H1 (cell line): ENCODE measurements at regions not wholly inside any gene's neighbourhood (a gene's known extent, or its start where the extent isn't known, plus 50 kb on each side); places are given as distances from the start of the nearest gene placed in this dataset.

Experiments
- CTCF ChIA-PET: fragments of 300-600 bp; sonication (Branson Sonifier 250); formaldehyde crosslinking; loops from one replicate; lab custom pipeline; 2021; ENCODE audit not compliant: partially characterized antibody; lab: Charles Lee
- POLR2A ChIA-PET: fragments of 300-600 bp; sonication (Branson Sonifier 250); formaldehyde crosslinking; loops from one replicate; lab custom pipeline; 2021; ENCODE audit warnings: inconsistent platforms; ENCODE audit not compliant: partially characterized antibody; lab: Charles Lee
- DNase-seq, 2 experiments: peaks; one replicate each; pipeline versions ENCODE4 v3.0.0 to v3.0.0-alpha.2; 2010 to 2022; ENCODE audit warnings: low spot score in 2 of 2, low read depth in 1 of 2, mixed read lengths in 1 of 2
- FAIRE-seq: peaks from 2 replicates; lab custom pipeline; 2011; peaks lifted over from hg19 to GRCh38; lab: Jason Lieb, UNC
- H2AFZ ChIP-seq: 2 replicates; pipeline ENCODE4 v1.8.1; 2012; ENCODE audit warnings: low read length, inconsistent platforms
- H2AK5ac ChIP-seq: 2 replicates; pipeline ENCODE4 v1.6.1; 2013; ENCODE audit warnings: low read depth, low read length
- H2BK120ac ChIP-seq: replicated peaks from 2 replicates; pipeline ENCODE3; 2013; ENCODE audit warnings: low read depth, low read length, inconsistent platforms
- H2BK12ac ChIP-seq: 2 replicates; pipeline ENCODE4 v1.6.1; 2013; ENCODE audit warnings: low read depth, low read length
- H2BK15ac ChIP-seq: 2 replicates; pipeline ENCODE4 v1.6.1; 2013; ENCODE audit warnings: low read length
- H2BK20ac ChIP-seq: 2 replicates; pipeline ENCODE4 v1.6.1; 2013; ENCODE audit warnings: low read length
- H2BK5ac ChIP-seq: 2 replicates; pipeline ENCODE4 v1.6.1; 2013; ENCODE audit warnings: low read depth, low read length
- H3K14ac ChIP-seq: 2 replicates; pipeline ENCODE4 v1.6.1; 2013; ENCODE audit warnings: inconsistent platforms; ENCODE audit not compliant: insufficient read length
- H3K18ac ChIP-seq: 2 replicates; pipeline ENCODE4 v1.6.1; 2013; ENCODE audit warnings: low read length; ENCODE audit errors: extremely low read depth
- H3K23ac ChIP-seq: 2 replicates; pipeline ENCODE4 v1.6.1; 2013; ENCODE audit warnings: inconsistent platforms; ENCODE audit not compliant: insufficient read length
- H3K23me2 ChIP-seq: 2 replicates; pipeline ENCODE4 v1.6.1; 2013; ENCODE audit warnings: low read depth, low read length
- H3K27ac ChIP-seq: 2 replicates; pipeline ENCODE4 v1.6.1; 2011; ENCODE audit warnings: low read depth, low read length, inconsistent platforms
- H3K27me3 ChIP-seq, 4 experiments: replicated peaks in 1 of 4; 1 replicate in 1 of 4; 2 replicates in 3 of 4; pipeline versions ENCODE4 v1.6.1 to v1.8.1; 2011 to 2013; ENCODE audit warnings: low read length in 3 of 4, mild to moderate bottlenecking in 3 of 4, inconsistent platforms in 2 of 4, mixed read lengths in 2 of 4, moderate library complexity in 1 of 4; ENCODE audit not compliant: control insufficient read depth in 3 of 4, insufficient read depth in 3 of 4; ENCODE audit errors: extremely low read depth in 1 of 4
- H3K36me3 ChIP-seq, 4 experiments: 2 replicates each; pipeline versions ENCODE4 v1.6.1 to v1.8.1; 2011 to 2013; ENCODE audit warnings: mild to moderate bottlenecking in 4 of 4, low read length in 3 of 4, moderate library complexity in 2 of 4, control low read depth in 1 of 4, inconsistent platforms in 1 of 4; ENCODE audit not compliant: insufficient read depth in 4 of 4, control insufficient read depth in 2 of 4
- H3K4ac ChIP-seq: replicated peaks from 2 replicates; pipeline ENCODE3; 2013; ENCODE audit warnings: low read length, low read depth, mixed read lengths, inconsistent platforms; ENCODE audit not compliant: insufficient read length
- H3K4me1 ChIP-seq, 4 experiments: replicated peaks in 1 of 4; 1 replicate in 1 of 4; 2 replicates in 3 of 4; pipeline versions ENCODE4 v1.6.1 to v1.8.1; 2011 to 2013; ENCODE audit warnings: low read length in 3 of 4, inconsistent platforms in 2 of 4, mixed read lengths in 1 of 4; ENCODE audit not compliant: insufficient read depth in 4 of 4, control insufficient read depth in 3 of 4
- H3K4me2 ChIP-seq, 2 experiments: 2 replicates each; pipeline versions ENCODE4 v1.6.1 to v1.8.1; 2011 to 2013; ENCODE audit warnings: low read depth in 2 of 2, low read length in 2 of 2, control low read depth in 1 of 2, inconsistent platforms in 1 of 2, mild to moderate bottlenecking in 1 of 2; ENCODE audit not compliant: insufficient read depth in 1 of 2
- H3K4me3 ChIP-seq, 4 experiments: fragments of 200-600, 300-600 bp in 1 of 4; sonication (generic), shearing (Covaris generic), sonication (Bioruptor Twin) in 1 of 4; 2 replicates each; pipeline versions ENCODE4 v1.5.1 to v1.8.1; 2011 to 2016; ENCODE audit warnings: low read length in 4 of 4, low read depth in 3 of 4, control low read depth in 2 of 4, inconsistent platforms in 2 of 4, mild to moderate bottlenecking in 2 of 4, mixed read lengths in 1 of 4, moderate library complexity in 1 of 4; ENCODE audit not compliant: insufficient read depth in 2 of 4; ENCODE audit errors: extremely low read depth in 1 of 4
- H3K56ac ChIP-seq: replicated peaks from 2 replicates; pipeline ENCODE3; 2013; ENCODE audit warnings: low read depth, mild to moderate bottlenecking, mixed read lengths, low read length, inconsistent platforms; ENCODE audit not compliant: insufficient read length
- H3K79me1 ChIP-seq: 2 replicates; pipeline ENCODE4 v1.6.1; 2013; ENCODE audit warnings: low read depth, low read length, control low read depth
- H3K79me2 ChIP-seq, 2 experiments: 2 replicates each; pipeline versions ENCODE4 v1.6.1 to v1.8.1; 2012 to 2013; ENCODE audit warnings: low read length in 2 of 2, mild to moderate bottlenecking in 2 of 2, inconsistent platforms in 1 of 2; ENCODE audit not compliant: insufficient read depth in 2 of 2, control insufficient read depth in 1 of 2
- H3K9ac ChIP-seq, 4 experiments: replicated peaks in 1 of 4; 1 replicate in 1 of 4; 2 replicates in 3 of 4; pipeline versions ENCODE4 v1.6.1 to v1.8.1; 2011 to 2013; ENCODE audit warnings: low read depth in 3 of 4, low read length in 3 of 4, control low read depth in 2 of 4, mild to moderate bottlenecking in 2 of 4, moderate library complexity in 2 of 4, inconsistent platforms in 1 of 4; ENCODE audit errors: extremely low read depth in 1 of 4
- H3K9me3 ChIP-seq, 2 experiments: 2 replicates each; pipeline versions ENCODE4 v1.6.1 to v1.8.1; 2012 to 2013; ENCODE audit warnings: mild to moderate bottlenecking in 2 of 2, moderate library complexity in 2 of 2, control low read depth in 1 of 2, inconsistent platforms in 1 of 2, low read depth in 1 of 2, low read length in 1 of 2, mixed read lengths in 1 of 2; ENCODE audit not compliant: insufficient read depth in 2 of 2
- H4K20me1 ChIP-seq, 2 experiments: replicated peaks in 1 of 2; 2 replicates each; pipeline versions ENCODE3 to v1.8.1; 2011 to 2013; ENCODE audit warnings: inconsistent platforms in 2 of 2, low read length in 2 of 2, mild to moderate bottlenecking in 1 of 2; ENCODE audit not compliant: insufficient read depth in 2 of 2, control insufficient read depth in 1 of 2
- H4K5ac ChIP-seq: 2 replicates; pipeline ENCODE4 v1.6.1; 2013; ENCODE audit warnings: low read length, low read depth, mixed read lengths, inconsistent platforms; ENCODE audit not compliant: insufficient read length
- H4K8ac ChIP-seq: 2 replicates; pipeline ENCODE4 v1.8.0; 2013; ENCODE audit warnings: mild to moderate bottlenecking, moderate library complexity, low read length, inconsistent platforms; ENCODE audit not compliant: insufficient read depth; ENCODE audit errors: extremely low read depth
- H4K91ac ChIP-seq: replicated peaks from 2 replicates; pipeline ENCODE3; 2013; ENCODE audit warnings: low read length, mixed read lengths, inconsistent platforms; ENCODE audit not compliant: insufficient read length
- BACH1 ChIP-seq: IDR thresholded peaks from 2 replicates; pipeline ENCODE4 v1.6.1; 2012; ENCODE audit warnings: low read length, improper control_type of control experiment
- CHD1 ChIP-seq: IDR thresholded peaks from 2 replicates; pipeline ENCODE4 v1.6.1; 2012; ENCODE audit warnings: low read depth, low read length, improper control_type of control experiment
- JUN ChIP-seq: IDR thresholded peaks from 2 replicates; pipeline ENCODE4 v1.6.1; 2011; ENCODE audit warnings: low read depth, mild to moderate bottlenecking, improper control_type of control experiment, low read length
- KDM4A ChIP-seq: IDR thresholded peaks from one replicate; pipeline ENCODE4 v1.7.1; 2012; ENCODE audit warnings: low read depth, mild to moderate bottlenecking, moderate library complexity, low read length, inconsistent platforms; ENCODE audit not compliant: severe bottlenecking
- NANOG ChIP-seq: IDR thresholded peaks from 2 replicates; pipeline ENCODE4 v1.6.1; 2011; ENCODE audit warnings: low read length, low read depth, mild to moderate bottlenecking, inconsistent platforms; ENCODE audit not compliant: insufficient read depth, poor library complexity, severe bottlenecking
- POU5F1 ChIP-seq: IDR thresholded peaks from 2 replicates; pipeline ENCODE4 v1.6.1; 2011; ENCODE audit warnings: low read depth, mild to moderate bottlenecking, low read length, moderate library complexity
- RAD21 ChIP-seq, 2 experiments: IDR thresholded peaks in 1 of 2; conservative IDR thresholded peaks in 1 of 2; 2 replicates each; pipeline ENCODE4 v1.6.1; 2011; ENCODE audit warnings: low read depth in 2 of 2, low read length in 2 of 2, improper control_type of control experiment in 1 of 2, inconsistent platforms in 1 of 2, mild to moderate bottlenecking in 1 of 2, moderate library complexity in 1 of 2
- RFX5 ChIP-seq: IDR thresholded peaks from 2 replicates; pipeline ENCODE4 v1.6.1; 2011; ENCODE audit warnings: low read depth, low read length, improper control_type of control experiment, borderline replicate concordance
- SIN3A ChIP-seq, 2 experiments: IDR thresholded peaks in 1 of 2; conservative IDR thresholded peaks in 1 of 2; 2 replicates each; pipeline ENCODE4 v1.6.1; 2011 to 2012; ENCODE audit warnings: low read length in 2 of 2, improper control_type of control experiment in 1 of 2, low read depth in 1 of 2, mild to moderate bottlenecking in 1 of 2
- SIRT6 ChIP-seq: IDR thresholded peaks from one replicate; pipeline ENCODE4 v1.7.1; 2012; ENCODE audit warnings: low read length, inconsistent platforms
- SIX5 ChIP-seq: IDR thresholded peaks from 2 replicates; pipeline ENCODE4 v1.6.1; 2011; ENCODE audit warnings: mild to moderate bottlenecking, low read depth, low read length
- TBP ChIP-seq: IDR thresholded peaks from 2 replicates; pipeline ENCODE4 v1.6.1; 2011; ENCODE audit warnings: low read depth, low read length, improper control_type of control experiment
- TEAD4 ChIP-seq: IDR thresholded peaks from 2 replicates; pipeline ENCODE4 v1.6.1; 2012; ENCODE audit warnings: low read depth, low read length, inconsistent platforms, mixed read lengths
- USF2 ChIP-seq: IDR thresholded peaks from 2 replicates; pipeline ENCODE4 v1.6.1; 2011; ENCODE audit warnings: low read length, improper control_type of control experiment
- WGBS, 2 experiments: shearing (Covaris generic) in 1 of 2; methylation state at CpG; one replicate each; pipeline versions ENCODE4 v1.1.6 to v1.1.7; 2013 to 2015; ENCODE audit warnings: low lambda C conversion rate in 2 of 2, mixed read lengths in 2 of 2, inconsistent platforms in 1 of 2, low coverage in 1 of 2, missing lambda C conversion rate in 1 of 2; ENCODE audit not compliant: insufficient replicate concordance in 2 of 2, insufficient coverage in 1 of 2, insufficient read length in 1 of 2; ENCODE audit errors: extremely low coverage in 1 of 2, missing lambda C conversion rate in 1 of 2; 5-methylcytosine and 5-hydroxymethylcytosine counted together

DNA sequence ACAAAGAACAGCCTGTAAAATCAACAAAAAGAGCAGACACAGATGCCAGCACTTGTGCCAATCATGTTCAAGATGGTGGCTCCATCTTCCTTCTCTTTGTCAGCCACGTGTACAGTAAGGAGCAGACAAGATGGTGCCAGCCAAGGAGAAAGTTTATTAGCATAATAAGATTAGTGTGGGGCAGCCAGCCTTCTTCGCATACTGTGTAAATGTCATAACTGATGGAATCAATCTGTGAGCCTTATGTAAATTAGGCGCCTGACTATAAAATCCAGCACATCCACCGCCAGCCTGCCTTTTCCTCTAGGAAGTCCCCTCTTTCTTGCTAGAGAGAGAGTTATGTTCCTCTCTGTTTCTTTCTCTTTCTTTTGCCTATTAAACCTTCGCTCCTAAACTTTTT is 99.7 kb upstream of the RALGAPA2 start:
- peaks cover 0 to 9% (median 7%) of the 10 kb centered on the region in 4 experiments; a peak in 4 of 7 replicates for H3K4me1 ChIP-seq
- H3K9me3 ChIP-seq = no peaks in the 10 kb centered on the region
- no peak overlapping the region for H2BK15ac ChIP-seq
- no peaks in the 10 kb centered on the region for H3K27me3 ChIP-seq
- H2AFZ ChIP-seq = no peak overlapping the region
- no peak overlapping the region for H3K56ac ChIP-seq
- H2BK20ac ChIP-seq = no peak overlapping the region
- no peak overlapping the region for H2BK5ac ChIP-seq
- no peak overlapping the region for H4K8ac ChIP-seq
- DNase-seq (no peak), FAIRE-seq (no peak)
- ChIA-PET CTCF (no interaction called here), POLR2A (no interaction called here)
- H3K79me1 ChIP-seq = no peaks in the 10 kb centered on the region
- no peak overlapping the region for H2AK5ac ChIP-seq
- H3K4ac ChIP-seq = no peak overlapping the region
- no peaks in the 10 kb centered on the region for H3K79me2 ChIP-seq
- no peak overlapping the region for H4K91ac ChIP-seq
- no peak overlapping the region for H3K4me3 ChIP-seq
- H3K4me2 ChIP-seq = no peak overlapping the region
- H3K36me3 ChIP-seq = no peaks in the 10 kb centered on the region
- no peaks in the 10 kb centered on the region for H4K20me1 ChIP-seq
- H4K5ac ChIP-seq = no peak overlapping the region
- H3K18ac ChIP-seq = no peak overlapping the region
- H3K23ac ChIP-seq = no peak overlapping the region
- no peak overlapping the region for H3K9ac ChIP-seq
- WGBS, 2 experiments = 94% methylated on average over 5 of the region's 5 CpGs; no CpG with 5 or more reads in 1 of the 2 experiments
- H2BK12ac ChIP-seq = no peak overlapping the region
- H3K23me2 ChIP-seq = no peaks in the 10 kb centered on the region
- H3K14ac ChIP-seq = no peak overlapping the region
- no peak overlapping the region for H3K27ac ChIP-seq
- no peak overlapping the region for H2BK120ac ChIP-seq
- TF ChIP-seq RAD21 (IDR thresholded peaks at IDR 0.05 in 1 of 2, conservative IDR thresholded peaks at IDR 0.05 in 1 of 2; ENCODE audit: low read depth in 2 of 2, low read length in 2 of 2) (no peak), BACH1 (no peak), SIN3A (conservative IDR thresholded peaks at IDR 0.05 in 1 of 2, IDR thresholded peaks at IDR 0.05 in 1 of 2; ENCODE audit: low read depth in 1 of 2, low read length in 2 of 2) (no peak), SIRT6 (no peak), TBP (no peak), NANOG (no peak), JUN (no peak), TEAD4 (no peak), USF2 (no peak), POU5F1 (no peak), CHD1 (no peak), RFX5 (no peak), KDM4A (no peak), SIX5 (no peak)
